IMR-90 (cell line): ENCODE measurements at regions not wholly inside any gene's neighbourhood (a gene's known extent, or its start where the extent isn't known, plus 50 kb on each side); places are given as distances from the start of the nearest gene placed in this dataset.

Experiments used
- CEBPB ChIP-seq: IDR thresholded peaks from 2 replicates; pipeline ENCODE4 v1.6.1; 2012; ENCODE audit warnings: low read depth, low read length, improper control_type of control experiment
- MAFK ChIP-seq: IDR thresholded peaks from 2 replicates; pipeline ENCODE4 v1.6.1; 2012; ENCODE audit warnings: low read depth, low read length, improper control_type of control experiment
- MAZ ChIP-seq: IDR thresholded peaks from 2 replicates; pipeline ENCODE4 v1.6.1; 2012; ENCODE audit warnings: low read depth, mild to moderate bottlenecking, low read length, improper control_type of control experiment, moderate library complexity, borderline replicate concordance
- POLR2A ChIP-seq: IDR thresholded peaks from 2 replicates; pipeline ENCODE4 v1.6.1; 2012; ENCODE audit warnings: mild to moderate bottlenecking, low read depth, low read length
- RAD21 ChIP-seq: IDR thresholded peaks from 2 replicates; pipeline ENCODE4 v1.6.1; 2012; ENCODE audit warnings: low read length, improper control_type of control experiment
- TF ChIP-seq, protein P1 (sequence below): conservative IDR thresholded peaks from 2 replicates; pipeline ENCODE4 v1.5.1; 2012; ENCODE audit warnings: mild to moderate bottlenecking, low read depth, low read length, improper control_type of control experiment
- TF ChIP-seq, protein P2 (sequence below): fragments of 150-350 bp; IDR thresholded peaks from 2 replicates; pipeline ENCODE4 v1.6.1; 2016; ENCODE audit warnings: low read depth, mild to moderate bottlenecking, low read length, moderate library complexity, borderline replicate concordance
- TF ChIP-seq, protein P3 (sequence below): fragments of 150-350 bp; IDR thresholded peaks from 2 replicates; pipeline ENCODE4 v1.6.1; 2017; ENCODE audit warnings: mild to moderate bottlenecking, antibody characterized with exemption, low read length, low read depth

DNA sequence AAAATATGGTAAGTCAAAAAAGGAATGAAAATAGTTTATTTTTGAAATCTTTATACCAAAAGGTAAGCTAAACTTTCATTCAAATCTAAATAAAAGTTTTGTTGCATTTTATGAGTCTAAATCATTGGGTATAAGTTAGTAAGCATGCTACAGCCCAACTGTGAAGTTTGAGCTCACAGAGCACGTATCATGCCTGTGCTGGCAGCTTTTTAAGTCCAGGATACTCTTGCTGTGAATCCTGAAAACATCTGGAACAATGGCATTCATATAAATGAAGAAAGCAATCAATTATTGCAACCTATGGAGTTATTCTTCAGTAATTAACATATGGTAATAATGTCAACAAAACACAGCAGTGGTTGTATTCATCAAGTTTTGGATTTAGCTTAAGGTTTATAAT is 656.9 kb downstream of the RFPL4B start:
- TF ChIP-seq POLR2A (no peak), CEBPB (no peak), RAD21 (no peak), MAFK (no peak), MAZ (no peak)
- TF ChIP-seq, protein P1, sequence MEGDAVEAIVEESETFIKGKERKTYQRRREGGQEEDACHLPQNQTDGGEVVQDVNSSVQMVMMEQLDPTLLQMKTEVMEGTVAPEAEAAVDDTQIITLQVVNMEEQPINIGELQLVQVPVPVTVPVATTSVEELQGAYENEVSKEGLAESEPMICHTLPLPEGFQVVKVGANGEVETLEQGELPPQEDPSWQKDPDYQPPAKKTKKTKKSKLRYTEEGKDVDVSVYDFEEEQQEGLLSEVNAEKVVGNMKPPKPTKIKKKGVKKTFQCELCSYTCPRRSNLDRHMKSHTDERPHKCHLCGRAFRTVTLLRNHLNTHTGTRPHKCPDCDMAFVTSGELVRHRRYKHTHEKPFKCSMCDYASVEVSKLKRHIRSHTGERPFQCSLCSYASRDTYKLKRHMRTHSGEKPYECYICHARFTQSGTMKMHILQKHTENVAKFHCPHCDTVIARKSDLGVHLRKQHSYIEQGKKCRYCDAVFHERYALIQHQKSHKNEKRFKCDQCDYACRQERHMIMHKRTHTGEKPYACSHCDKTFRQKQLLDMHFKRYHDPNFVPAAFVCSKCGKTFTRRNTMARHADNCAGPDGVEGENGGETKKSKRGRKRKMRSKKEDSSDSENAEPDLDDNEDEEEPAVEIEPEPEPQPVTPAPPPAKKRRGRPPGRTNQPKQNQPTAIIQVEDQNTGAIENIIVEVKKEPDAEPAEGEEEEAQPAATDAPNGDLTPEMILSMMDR: no peak
- TF ChIP-seq, protein P2, sequence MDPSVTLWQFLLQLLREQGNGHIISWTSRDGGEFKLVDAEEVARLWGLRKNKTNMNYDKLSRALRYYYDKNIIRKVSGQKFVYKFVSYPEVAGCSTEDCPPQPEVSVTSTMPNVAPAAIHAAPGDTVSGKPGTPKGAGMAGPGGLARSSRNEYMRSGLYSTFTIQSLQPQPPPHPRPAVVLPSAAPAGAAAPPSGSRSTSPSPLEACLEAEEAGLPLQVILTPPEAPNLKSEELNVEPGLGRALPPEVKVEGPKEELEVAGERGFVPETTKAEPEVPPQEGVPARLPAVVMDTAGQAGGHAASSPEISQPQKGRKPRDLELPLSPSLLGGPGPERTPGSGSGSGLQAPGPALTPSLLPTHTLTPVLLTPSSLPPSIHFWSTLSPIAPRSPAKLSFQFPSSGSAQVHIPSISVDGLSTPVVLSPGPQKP: no peak
- TF ChIP-seq, protein P3, sequence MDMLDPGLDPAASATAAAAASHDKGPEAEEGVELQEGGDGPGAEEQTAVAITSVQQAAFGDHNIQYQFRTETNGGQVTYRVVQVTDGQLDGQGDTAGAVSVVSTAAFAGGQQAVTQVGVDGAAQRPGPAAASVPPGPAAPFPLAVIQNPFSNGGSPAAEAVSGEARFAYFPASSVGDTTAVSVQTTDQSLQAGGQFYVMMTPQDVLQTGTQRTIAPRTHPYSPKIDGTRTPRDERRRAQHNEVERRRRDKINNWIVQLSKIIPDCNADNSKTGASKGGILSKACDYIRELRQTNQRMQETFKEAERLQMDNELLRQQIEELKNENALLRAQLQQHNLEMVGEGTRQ: no peak
